ENCODE measurements at regions not wholly inside any gene's neighbourhood (a gene's known extent, or its start where the extent isn't known, plus 50 kb on each side); places are given as distances from the start of the nearest gene placed in this dataset.
"Not testable (repeated sequence)": the region's sequence is repeated elsewhere in the genome, so short reads cannot be mapped to it uniquely, and the experiment has no call there.

- no peak for DNase-seq (ENCODE audit: low read depth)
- no peak overlapping the region for H3K4me3 ChIP-seq (ENCODE audit: low read length)
- no peak for TF ChIP-seq CTCF (conservative IDR thresholded peaks at IDR 0.05; ENCODE audit: low read length)
Observed at GRCh38 chr3:3927965-3928364, 128.7 kb downstream of the LRRN1 start.

GRCh38 chr3:3941380-3941779 is 142.1 kb downstream of the LRRN1 start:
- DNase-seq (ENCODE audit: low read depth): not testable (repeated sequence)

GRCh38 chr3:3951071-3951470 is 151.8 kb downstream of the LRRN1 start:
- no peak for DNase-seq (ENCODE audit: low read depth)
- no peak for TF ChIP-seq CTCF (conservative IDR thresholded peaks at IDR 0.05; ENCODE audit: low read length)
- no peak overlapping the region for H3K4me3 ChIP-seq (ENCODE audit: low read length)

More at GRCh38 chr3:3941380-3941779, 142.1 kb downstream of the LRRN1 start:
- H3K4me3 ChIP-seq (ENCODE audit: low read length): not testable (repeated sequence)

- TF ChIP-seq CTCF (conservative IDR thresholded peaks at IDR 0.05; ENCODE audit: low read length): no peak
- DNase-seq (ENCODE audit: low read depth): no peak
Observed at GRCh38 chr3:3951501-3951900, 152.3 kb downstream of the LRRN1 start.

GRCh38 chr3:3962867-3963266 is 163.6 kb downstream of the LRRN1 start:
- DNase-seq (ENCODE audit: low read depth); H3K4me3 ChIP-seq (ENCODE audit: low read length): not testable (repeated sequence)

More at GRCh38 chr3:3951501-3951900, 152.3 kb downstream of the LRRN1 start:
- H3K4me3 ChIP-seq (ENCODE audit: low read length): no peak overlapping the region

- no peak overlapping the region for H3K4me3 ChIP-seq (ENCODE audit: low read length)
- DNase-seq (ENCODE audit: low read depth): no peak
- TF ChIP-seq CTCF (conservative IDR thresholded peaks at IDR 0.05; ENCODE audit: low read length): no peak
Observed at GRCh38 chr3:3984053-3984452, 184.8 kb downstream of the LRRN1 start.

GRCh38 chr3:3991598-3991997 is 192.4 kb downstream of the LRRN1 start:
- no peak for TF ChIP-seq CTCF (conservative IDR thresholded peaks at IDR 0.05; ENCODE audit: low read length)
- H3K4me3 ChIP-seq (ENCODE audit: low read length): no peak overlapping the region
- DNase-seq (ENCODE audit: low read depth): no peak

GRCh38 chr3:3992312-3992874 is 193.2 kb downstream of the LRRN1 start:
- H3K4me3 ChIP-seq (ENCODE audit: low read length): no peak overlapping the region
- DNase-seq (ENCODE audit: low read depth): no peak
- TF ChIP-seq CTCF (conservative IDR thresholded peaks at IDR 0.05; ENCODE audit: low read length): no peak

Measured in AG10803 (cell line).